GM18502 (cell line): ENCODE measurements at regions not wholly inside any gene's neighbourhood (a gene's known extent, or its start where the extent isn't known, plus 50 kb on each side); places are given as distances from the start of the nearest gene placed in this dataset.
"Not testable (repeated sequence)": the region's sequence is repeated elsewhere in the genome, so short reads cannot be mapped to it uniquely, and the experiment has no call there.

ENCODE experiments used
- ATAC-seq: cut with Tn5 transposase; IDR thresholded peaks from one replicate; pipeline ENCODE4 v1.9.1; 2021; ENCODE audit warnings: mild to moderate bottlenecking; ENCODE audit not compliant: unreplicated experiment, poor library complexity

GRCh38 chr13:47718556-47718955, 282.5 kb downstream of the SUCLA2 start:
- ATAC-seq, result no peak

DNA sequence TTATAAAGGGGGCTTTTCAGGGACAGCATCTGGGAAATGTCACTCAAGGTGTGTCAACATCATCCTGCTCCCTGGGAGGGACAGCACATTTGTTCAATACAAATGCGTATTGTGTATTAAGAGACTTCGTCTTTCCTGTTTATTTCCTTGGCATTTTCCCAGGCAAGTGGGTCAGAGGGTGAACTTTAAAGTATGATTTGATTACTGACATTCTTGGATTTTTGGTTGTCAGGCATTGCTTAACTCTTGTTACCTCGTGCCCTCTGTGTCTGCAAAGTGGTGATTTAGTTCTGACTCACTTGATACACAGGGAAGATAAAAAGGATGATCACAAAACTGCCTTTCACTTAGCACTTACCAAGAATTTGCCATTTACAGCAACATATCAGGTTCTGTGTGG, 292.7 kb downstream of the SUCLA2 start:
- ATAC-seq, result no peak

DNA sequence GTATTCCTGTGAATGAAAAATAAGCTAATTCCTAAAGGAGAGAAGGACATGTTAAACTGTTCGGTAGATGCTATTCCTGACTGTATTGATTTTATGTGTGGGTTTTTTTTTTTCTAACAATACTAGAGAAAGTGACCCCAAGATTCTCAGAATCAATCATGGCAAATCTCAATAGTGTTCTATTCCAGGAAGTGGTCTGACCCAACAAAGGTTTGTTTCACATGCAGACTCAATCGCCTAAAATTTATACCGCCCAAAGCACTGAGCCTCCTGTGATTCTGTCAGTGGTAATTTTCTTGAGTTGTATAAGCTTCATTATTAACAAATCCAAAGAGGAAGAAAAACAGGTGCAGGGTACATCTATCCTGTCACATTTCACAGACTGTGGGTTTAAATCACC, 293.7 kb downstream of the SUCLA2 start:
- no peak for ATAC-seq

GRCh38 chr13:47705185-47705584, 295.9 kb downstream of the SUCLA2 start:
- no peak for ATAC-seq

DNA sequence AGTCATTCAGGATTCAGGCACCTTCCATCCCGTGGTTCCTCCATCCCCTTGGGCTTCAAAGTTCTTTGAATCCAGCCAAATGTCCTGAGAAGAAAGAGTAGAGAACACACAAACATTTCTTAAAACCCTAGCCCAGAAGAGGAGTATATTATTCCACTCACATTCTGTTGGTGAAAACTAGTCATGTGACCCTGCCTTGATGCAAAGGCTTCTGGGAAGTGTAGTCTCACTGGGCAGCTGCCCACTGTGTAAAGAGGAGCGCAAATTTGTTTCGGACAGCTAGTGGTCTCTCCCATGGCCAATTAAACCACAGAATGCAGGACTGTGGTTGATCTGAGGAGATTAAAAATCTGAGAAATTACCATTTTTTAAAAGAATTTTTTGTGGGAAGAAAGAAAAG, 304.4 kb downstream of the SUCLA2 start:
- ATAC-seq, result no peak

- no peak for ATAC-seq
Observed at GRCh38 chr13:47687577-47687976, 313.5 kb downstream of the SUCLA2 start.

GRCh38 chr13:47685156-47685555, 315.9 kb downstream of the SUCLA2 start:
- not testable (repeated sequence) for ATAC-seq

DNA sequence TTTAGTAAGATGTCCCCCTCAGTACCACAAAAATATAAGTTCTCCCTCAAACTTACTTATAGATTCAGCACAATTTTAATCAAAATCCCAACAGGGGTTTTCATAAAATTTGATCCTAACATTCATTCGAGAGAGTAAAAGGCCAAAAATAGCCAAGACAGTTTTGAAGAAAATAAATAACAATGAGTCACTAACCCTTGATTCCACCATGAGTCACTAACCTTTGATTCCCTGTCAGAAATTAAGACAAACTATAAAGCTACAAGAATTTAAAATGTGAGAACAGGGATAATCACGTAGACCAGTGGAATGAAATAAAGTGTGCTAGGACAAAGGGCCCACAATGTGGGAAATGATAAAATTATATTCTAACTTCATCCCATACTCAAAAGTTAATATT, 320.3 kb downstream of the SUCLA2 start:
- ATAC-seq, result no peak

DNA sequence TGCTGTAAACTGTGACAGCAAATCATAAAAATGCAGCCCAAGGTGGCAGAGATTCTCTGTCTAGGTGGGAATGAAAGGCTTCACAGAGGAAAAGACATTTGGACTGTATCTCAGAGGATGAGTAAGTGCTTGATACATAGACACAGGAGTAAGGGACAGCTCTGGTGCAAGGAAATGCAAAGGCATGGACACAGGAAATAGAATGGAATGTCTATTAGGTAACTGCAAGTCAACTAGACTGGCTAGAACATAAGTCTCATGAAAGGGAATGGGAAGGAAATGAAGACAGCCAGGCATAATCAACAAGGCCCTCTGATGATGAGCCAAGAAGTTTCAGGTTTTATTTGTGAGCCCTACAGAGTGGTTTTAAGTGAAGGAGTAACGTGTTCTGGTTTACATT, 321.7 kb downstream of the SUCLA2 start:
- no peak for ATAC-seq

- ATAC-seq, result no peak
Observed at GRCh38 chr13:47678201-47678968, 322.7 kb downstream of the SUCLA2 start.

DNA sequence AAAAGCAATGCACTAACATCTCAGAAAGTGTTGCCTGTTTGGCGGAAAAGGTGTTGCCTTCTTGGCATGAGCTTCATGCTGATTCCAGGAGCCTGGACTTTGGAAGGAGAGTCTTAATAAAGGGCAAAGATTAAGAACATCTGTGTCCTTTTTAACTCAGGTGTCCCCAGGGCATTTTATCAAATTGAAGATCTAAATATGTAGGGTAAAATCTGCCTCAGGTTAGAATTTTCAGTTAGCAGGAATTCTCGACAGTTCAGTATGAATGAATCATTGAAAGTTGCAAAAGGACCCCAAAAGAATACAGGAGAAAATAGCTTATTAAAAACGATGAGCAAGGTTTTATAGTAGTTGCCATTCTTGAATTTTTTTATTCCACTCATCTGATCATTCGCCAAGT, 325.2 kb downstream of the SUCLA2 start:
- ATAC-seq, result no peak

GRCh38 chr13:47673009-47673850, 327.8 kb downstream of the SUCLA2 start:
- ATAC-seq, result no peak

- no peak for ATAC-seq
Observed at GRCh38 chr13:47672245-47673008, 328.6 kb downstream of the SUCLA2 start.

GRCh38 chr13:47671776-47672175, 329.3 kb downstream of the SUCLA2 start:
- ATAC-seq, result no peak

DNA sequence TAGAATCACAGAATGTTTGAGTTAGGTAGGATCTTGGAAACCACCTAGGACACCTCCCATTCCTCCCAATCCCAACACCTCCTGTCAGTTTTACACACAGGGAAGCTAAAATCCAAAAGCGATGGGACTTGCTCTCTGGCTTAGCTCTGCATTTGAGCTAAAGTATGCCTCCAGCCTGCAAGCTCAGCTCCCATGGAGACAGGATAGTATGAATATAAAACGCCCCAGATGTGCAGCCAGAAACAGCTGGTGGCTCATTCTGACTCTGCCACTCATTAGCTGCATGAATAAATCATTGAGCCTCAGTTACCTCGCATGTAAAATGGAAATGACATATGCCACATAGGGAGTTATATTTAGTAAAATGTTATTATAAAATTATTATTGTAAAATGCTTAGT, 336.0 kb downstream of the SUCLA2 start:
- ATAC-seq, result no peak

- no peak for ATAC-seq
Observed at GRCh38 chr13:47661076-47661475, 340.0 kb downstream of the SUCLA2 start.

DNA sequence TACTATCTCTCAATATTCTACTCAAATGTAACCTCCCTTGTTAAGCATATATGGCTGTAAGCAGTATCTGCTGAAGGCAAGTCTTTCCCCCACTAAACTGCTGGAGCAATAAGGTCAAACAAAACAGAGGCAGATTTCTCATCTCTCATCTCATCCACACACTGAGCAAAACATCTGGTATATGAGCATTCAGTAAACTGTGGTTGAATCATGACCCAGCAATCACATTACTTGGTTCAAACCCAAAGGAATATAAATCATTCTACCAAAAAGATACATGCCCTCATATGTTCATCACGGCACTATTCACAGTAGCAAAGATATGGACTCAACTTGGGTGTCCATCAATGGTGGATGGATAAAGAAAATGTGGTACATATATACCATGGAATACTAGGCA, 344.4 kb downstream of the SUCLA2 start:
- no peak for ATAC-seq

GRCh38 chr13:47650209-47650608, 350.9 kb downstream of the SUCLA2 start:
- ATAC-seq, result no peak

DNA sequence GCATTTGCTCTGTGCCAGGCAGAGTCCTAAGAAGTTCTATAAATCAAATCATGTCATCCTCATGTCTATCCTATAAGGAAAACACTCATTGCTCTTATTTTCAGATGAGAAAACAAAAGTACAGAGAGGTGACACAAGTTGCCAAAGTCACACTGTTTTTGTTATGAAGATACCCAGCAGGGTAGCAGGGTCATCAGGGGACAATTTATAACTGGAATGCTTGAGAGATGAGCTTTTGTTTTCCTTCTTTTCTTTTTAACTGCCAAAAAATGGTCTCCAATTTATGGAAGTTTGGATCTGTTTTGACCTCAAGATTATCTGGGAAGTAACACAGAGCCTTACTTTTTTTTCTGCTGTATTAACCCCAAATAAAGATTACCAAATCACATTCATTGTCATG, 354.1 kb downstream of the SUCLA2 start:
- no peak for ATAC-seq

GRCh38 chr13:47646298-47646697, 354.8 kb downstream of the SUCLA2 start:
- no peak for ATAC-seq
